Stomach (tissue), 8 donors: ENCODE measurements at regions not wholly inside any gene's neighbourhood (a gene's known extent, or its start where the extent isn't known, plus 50 kb on each side); places are given as distances from the start of the nearest gene placed in this dataset.

Source experiments
- DNase-seq, 2 donors: peaks; one replicate each; pipeline versions ENCODE4 v3.0.0 to v3.0.0-alpha.2; 2013 to 2019
- H3K27ac ChIP-seq, 5 donors: fragments of 200-600 bp in 4 of 5; sonication (generic) in 4 of 5; one replicate each; pipeline ENCODE4 v1.5.1; 2013 to 2019; ENCODE audit warnings: mild to moderate bottlenecking in 1 of 5, moderate library complexity in 1 of 5
- H3K27me3 ChIP-seq, 3 donors: fragments of 200-600 bp; sonication (generic); one replicate each; pipeline ENCODE4 v1.5.1; 2017 to 2019; ENCODE audit warnings: mixed run types in 1 of 3
- H3K36me3 ChIP-seq, 4 donors: fragments of 200-600 bp; sonication (generic); 1 replicate in 3 of 4; 2 replicates in 1 of 4; pipeline ENCODE4 v1.5.1; 2016 to 2019
- H3K4me1 ChIP-seq, 4 donors: fragments of 200-600 bp; sonication (generic); one replicate each; pipeline ENCODE4 v1.5.1; 2016 to 2019
- H3K4me3 ChIP-seq, 4 donors: fragments of 200-600 bp; sonication (generic) in 3 of 4; one replicate each; pipeline ENCODE4 v1.5.1; 2016 to 2019; ENCODE audit warnings: mild to moderate bottlenecking in 1 of 4
- H3K9me3 ChIP-seq, 4 donors: fragments of 200-600 bp; sonication (generic); one replicate each; pipeline ENCODE4 v1.5.1; 2016 to 2019
- EP300 ChIP-seq: sonication (generic); formaldehyde crosslinking; IDR thresholded peaks from one replicate; pipeline ENCODE4 v1.6.1; 2017; ENCODE audit warnings: antibody characterized with exemption
- POLR2A ChIP-seq, 4 donors: fragments of 450-650 bp; IDR thresholded peaks; one replicate each; pipeline ENCODE4 v1.6.1; 2016; ENCODE audit warnings: antibody characterized with exemption in 4 of 4, control low read depth in 2 of 4, mild to moderate bottlenecking in 1 of 4, moderate library complexity in 1 of 4
- POLR2AphosphoS5 ChIP-seq, 3 donors: sonication (generic); formaldehyde crosslinking; IDR thresholded peaks; one replicate each; pipeline ENCODE4 v1.6.1; 2016; ENCODE audit warnings: antibody characterized with exemption in 3 of 3
- WGBS, 5 donors: extraction: QIAGEN DNeasy Blood & Tissue Kit in 3 of 5; methylation state at CpG; one replicate each; pipeline versions ENCODE4 v1.1.5 to v1.1.7; 2013 to 2018; 5-methylcytosine and 5-hydroxymethylcytosine counted together
- intact Hi-C: fragments of 100-400 bp; cut with DNase I; formaldehyde crosslinking; loops from one replicate; pipeline ENCODE4 v1.15.1; 2023; ENCODE audit warnings: low total_unique reads
- TF ChIP-seq, protein P1 (sequence below), 7 experiments: fragments of 450-650 bp in 4 of 7; fragments of 200-600 bp in 3 of 7; sonication (generic) in 3 of 7; IDR thresholded peaks; one replicate each; pipeline ENCODE4 v1.5.1; 2016 to 2019; ENCODE audit warnings: antibody characterized with exemption in 7 of 7, control low read depth in 2 of 7, mild to moderate bottlenecking in 1 of 7
- donor health status: healthy with polysubstance abuse.
- donor health status: Bipolar disorder and iron deficiency.
- donor health status: healthy.

DNA sequence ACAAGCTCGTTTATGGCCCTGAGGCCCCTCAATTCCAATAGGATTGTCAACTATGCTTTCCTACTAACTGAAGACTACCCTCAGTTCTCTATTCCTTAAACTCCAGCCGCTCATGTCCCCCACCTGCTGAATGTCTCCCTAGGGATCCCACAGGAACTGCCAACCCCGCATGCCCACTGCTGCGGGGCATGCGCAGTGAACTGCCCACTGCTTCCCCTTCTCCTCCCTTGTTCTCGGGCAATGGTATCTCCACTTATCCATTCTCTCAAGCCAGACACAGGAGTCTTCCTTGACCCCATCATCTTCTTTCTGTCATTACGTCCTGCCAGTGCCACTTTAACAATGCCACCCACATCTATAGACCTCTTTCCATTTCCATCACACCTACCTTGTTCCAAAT, 90.0 kb downstream of the FGF18 start:
- WGBS, 5 donors, result 83 to 93% (median 92%) methylated on average over 7 of the region's 7 CpGs
- H3K27ac ChIP-seq, result no peak overlapping the region
- intact Hi-C loops, result no loop called here

DNA sequence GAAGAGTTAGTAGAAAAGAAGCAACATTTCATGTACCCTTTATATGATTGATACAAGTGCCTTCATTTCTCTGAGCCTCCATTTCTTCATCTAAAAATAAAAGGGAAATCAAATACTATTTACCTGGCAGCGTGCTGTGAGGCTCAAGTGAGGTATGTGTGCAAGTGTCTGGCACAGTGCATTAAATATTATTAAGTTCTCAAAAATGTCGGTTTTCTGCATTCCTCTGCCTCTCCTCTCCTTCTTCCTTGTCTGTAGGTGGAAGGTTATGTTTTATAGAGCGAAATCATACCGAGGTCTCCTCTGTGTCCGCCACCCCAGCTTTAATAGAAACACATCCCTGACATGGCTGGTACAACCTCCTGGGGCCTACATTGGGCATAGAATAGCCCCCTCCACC, 93.0 kb downstream of the FGF18 start:
- no peak for TF ChIP-seq POLR2A (IDR thresholded peaks at IDR 0.05)
- TF ChIP-seq POLR2AphosphoS5 (IDR thresholded peaks at IDR 0.05), result no peak
- TF ChIP-seq EP300, result no peak
- TF ChIP-seq, protein P1, sequence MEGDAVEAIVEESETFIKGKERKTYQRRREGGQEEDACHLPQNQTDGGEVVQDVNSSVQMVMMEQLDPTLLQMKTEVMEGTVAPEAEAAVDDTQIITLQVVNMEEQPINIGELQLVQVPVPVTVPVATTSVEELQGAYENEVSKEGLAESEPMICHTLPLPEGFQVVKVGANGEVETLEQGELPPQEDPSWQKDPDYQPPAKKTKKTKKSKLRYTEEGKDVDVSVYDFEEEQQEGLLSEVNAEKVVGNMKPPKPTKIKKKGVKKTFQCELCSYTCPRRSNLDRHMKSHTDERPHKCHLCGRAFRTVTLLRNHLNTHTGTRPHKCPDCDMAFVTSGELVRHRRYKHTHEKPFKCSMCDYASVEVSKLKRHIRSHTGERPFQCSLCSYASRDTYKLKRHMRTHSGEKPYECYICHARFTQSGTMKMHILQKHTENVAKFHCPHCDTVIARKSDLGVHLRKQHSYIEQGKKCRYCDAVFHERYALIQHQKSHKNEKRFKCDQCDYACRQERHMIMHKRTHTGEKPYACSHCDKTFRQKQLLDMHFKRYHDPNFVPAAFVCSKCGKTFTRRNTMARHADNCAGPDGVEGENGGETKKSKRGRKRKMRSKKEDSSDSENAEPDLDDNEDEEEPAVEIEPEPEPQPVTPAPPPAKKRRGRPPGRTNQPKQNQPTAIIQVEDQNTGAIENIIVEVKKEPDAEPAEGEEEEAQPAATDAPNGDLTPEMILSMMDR (IDR thresholded peaks at IDR 0.05), result no peak
- 71 to 91% (median 86%) methylated on average over 5 of the region's 5 CpGs for WGBS, 5 donors
- Histone ChIP-seq H3K27ac (no peak overlapping the region), H3K36me3 (no peaks in the 10 kb centered on the region), H3K27me3 (no peaks in the 10 kb centered on the region), H3K9me3 (no peaks in the 10 kb centered on the region), H3K4me3 (no peak overlapping the region), H3K4me1 (no peaks in the 10 kb centered on the region)
- intact Hi-C loops, result no loop called here
- no peak for DNase-seq

More for the DNA sequence above, 90.0 kb downstream of the FGF18 start:
- H3K4me1 ChIP-seq, result no peaks in the 10 kb centered on the region
- H3K36me3 ChIP-seq, result no peaks in the 10 kb centered on the region
- TF ChIP-seq POLR2A (IDR thresholded peaks at IDR 0.05) (no peak), EP300 (no peak), POLR2AphosphoS5 (IDR thresholded peaks at IDR 0.05) (no peak)
- TF ChIP-seq, protein P1 (IDR thresholded peaks at IDR 0.05), result no peak
- H3K27me3 ChIP-seq, result no peaks in the 10 kb centered on the region
- no peaks in the 10 kb centered on the region for H3K9me3 ChIP-seq
- H3K4me3 ChIP-seq, result no peak overlapping the region
- no peak for DNase-seq

DNA sequence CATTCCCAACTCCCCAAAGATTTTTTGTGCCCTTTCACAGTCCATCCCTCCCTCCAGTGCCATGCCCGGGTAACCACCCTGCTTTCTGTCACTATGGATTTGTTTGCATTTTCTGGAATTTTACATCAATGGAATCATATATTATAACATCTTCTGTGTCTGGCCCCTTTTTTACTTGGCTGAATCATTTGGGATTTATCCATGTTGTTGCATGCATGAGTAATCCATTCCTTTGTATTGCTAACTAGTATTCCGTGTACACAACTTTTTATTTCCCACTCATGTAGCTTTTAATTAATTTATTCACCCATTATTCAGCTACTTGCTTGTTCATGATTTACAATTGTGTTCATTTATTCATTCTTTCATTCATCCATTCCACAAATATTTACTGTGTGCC, 94.1 kb downstream of the FGF18 start:
- no peak overlapping the region for H3K27ac ChIP-seq
- no peaks in the 10 kb centered on the region for H3K27me3 ChIP-seq
- H3K4me1 ChIP-seq, result no peaks in the 10 kb centered on the region
- no peaks in the 10 kb centered on the region for H3K36me3 ChIP-seq
- no peak for DNase-seq
- 61 to 80% (median 69%) methylated on average over 2 of the region's 2 CpGs for WGBS, 5 donors
- TF ChIP-seq POLR2A (IDR thresholded peaks at IDR 0.05), result no peak
- TF ChIP-seq EP300, result no peak
- no peak for TF ChIP-seq POLR2AphosphoS5 (IDR thresholded peaks at IDR 0.05)
- TF ChIP-seq, protein P1 (IDR thresholded peaks at IDR 0.05), result no peak
- H3K9me3 ChIP-seq, result no peaks in the 10 kb centered on the region
- intact Hi-C loops, result no loop called here
- no peak overlapping the region for H3K4me3 ChIP-seq

DNA sequence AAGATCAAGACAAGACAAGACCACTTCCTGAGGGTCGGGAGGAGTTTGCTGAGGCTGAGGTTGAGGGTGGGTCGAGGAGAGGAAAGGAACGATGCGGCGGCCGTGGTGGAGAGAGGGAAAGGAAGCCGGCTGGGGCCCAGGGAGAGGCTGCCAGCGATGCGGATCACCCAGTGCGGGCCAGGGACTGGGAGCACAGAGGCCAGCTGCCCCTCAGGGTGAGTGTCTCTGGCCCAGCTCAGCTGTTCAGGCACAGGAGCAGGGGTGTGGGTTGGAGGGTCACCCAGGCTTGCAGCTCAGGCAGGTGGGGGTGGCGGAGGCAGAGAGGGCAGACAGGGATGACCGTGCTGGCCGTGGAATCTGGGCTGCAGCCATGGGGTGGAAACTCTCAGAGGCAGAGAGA, 99.5 kb downstream of the FGF18 start:
- TF ChIP-seq POLR2A (IDR thresholded peaks at IDR 0.05) (no peak), POLR2AphosphoS5 (IDR thresholded peaks at IDR 0.05) (no peak), EP300 (no peak)
- TF ChIP-seq, protein P1 (IDR thresholded peaks at IDR 0.05), result no peak
- no peaks in the 10 kb centered on the region for H3K9me3 ChIP-seq
- H3K4me3 ChIP-seq, result no peak overlapping the region
- H3K36me3 ChIP-seq, result no peaks in the 10 kb centered on the region
- 78 to 94% (median 93%) methylated on average over 11 to 13 of the region's 13 CpGs for WGBS, 5 donors
- no peak for DNase-seq
- H3K4me1 ChIP-seq, result peaks cover 0 to 22% (median 14%) of the 10 kb centered on the region in 4 donors
- H3K27me3 ChIP-seq, result no peaks in the 10 kb centered on the region
- no peak overlapping the region for H3K27ac ChIP-seq
- intact Hi-C loops, result no loop called here
